ENCODE measurements at regions not wholly inside any gene's neighbourhood (a gene's known extent, or its start where the extent isn't known, plus 50 kb on each side); places are given as distances from the start of the nearest gene placed in this dataset.

DNA sequence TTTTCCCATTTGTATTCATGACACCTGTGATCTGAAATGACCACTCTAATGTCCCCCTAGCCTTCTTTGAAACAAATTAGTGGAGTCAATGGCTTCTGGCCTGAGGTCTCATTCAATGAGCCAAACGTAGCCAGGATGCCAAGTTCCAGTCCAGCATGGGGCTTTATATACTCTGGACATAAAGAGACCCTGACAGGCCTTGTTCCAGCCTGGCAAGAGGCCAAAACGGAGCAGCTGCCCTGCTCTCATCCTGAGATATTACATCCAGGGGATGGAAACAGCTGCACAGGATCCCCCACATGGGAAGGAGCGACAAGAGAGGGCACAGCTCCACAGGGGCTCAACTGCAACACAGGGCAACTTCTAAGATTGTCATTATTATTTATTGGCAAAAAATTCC is 437.8 kb downstream of the CDH26 start:
- no peak for DNase-seq

- DNase-seq: no peak
Observed at GRCh38 chr20:60400567-60400966, 442.3 kb downstream of the CDH26 start.

GRCh38 chr20:60402189-60403058 is 444.2 kb downstream of the CDH26 start:
- DNase-seq: no peak

DNA sequence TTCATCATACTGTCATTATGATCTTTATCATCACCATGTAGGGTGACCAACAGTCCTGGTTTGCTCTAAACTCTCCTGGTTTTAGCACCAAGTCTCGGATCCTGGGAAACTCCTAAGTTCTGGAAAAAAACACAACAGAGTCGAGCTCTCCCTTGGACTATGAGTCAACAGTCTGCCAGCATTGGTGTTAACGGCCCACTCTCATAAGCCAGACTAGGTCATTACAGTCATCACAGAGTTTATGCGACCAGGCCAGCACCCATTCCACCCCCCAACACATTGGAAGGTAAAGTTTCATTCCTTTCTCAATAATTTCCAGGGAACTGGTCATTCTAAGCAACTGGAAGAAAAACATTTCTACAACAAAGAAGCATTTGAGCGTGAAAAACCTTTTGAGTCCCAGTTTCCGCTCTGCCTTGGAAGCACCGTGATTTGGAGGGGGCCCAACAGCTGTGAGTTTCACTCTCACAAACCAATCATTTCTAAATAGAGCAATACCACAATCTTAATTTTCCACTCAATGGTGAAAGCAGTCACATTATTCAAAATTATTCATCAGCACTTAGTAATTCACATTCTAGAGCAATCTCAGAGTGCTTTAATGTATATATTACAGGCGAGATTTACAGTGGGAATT is 445.0 kb downstream of the CDH26 start:
- DNase-seq: no peak

DNA sequence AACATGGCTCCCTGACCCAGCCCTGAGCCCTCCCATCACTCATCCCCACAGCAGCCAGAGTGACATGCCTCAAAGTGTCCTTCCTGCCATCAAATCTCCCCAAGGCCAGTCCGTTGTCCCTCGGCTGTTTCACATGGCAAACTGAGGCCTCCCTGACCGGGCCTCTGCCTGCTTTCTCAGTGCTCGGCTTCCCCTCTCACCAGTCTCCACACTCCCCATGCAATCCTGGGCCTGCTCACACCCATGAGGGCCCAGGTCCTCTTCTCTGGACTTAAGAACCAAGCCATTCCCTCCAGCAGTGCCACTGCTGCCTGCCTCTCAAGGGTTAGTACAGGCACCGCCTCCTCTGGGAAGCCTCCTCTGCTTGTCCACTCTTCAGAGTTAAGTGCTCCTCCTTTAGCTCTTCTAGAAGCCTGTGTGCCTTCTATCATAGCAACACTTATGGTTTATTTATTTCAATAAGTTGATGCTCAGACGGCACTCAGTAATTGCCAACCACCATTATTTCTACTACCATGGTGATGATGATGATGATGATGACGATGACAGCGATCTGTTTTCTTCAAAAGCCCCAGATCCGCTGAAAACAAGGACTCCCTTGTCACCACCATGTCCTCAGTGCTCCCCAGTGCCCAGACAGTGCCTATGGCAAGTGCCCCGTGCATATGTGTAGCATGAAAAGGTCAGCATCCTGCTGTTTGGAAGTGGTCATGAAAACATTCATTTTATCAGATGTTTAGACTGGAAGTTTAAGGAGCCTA is 449.0 kb downstream of the CDH26 start:
- no peak for DNase-seq

DNA sequence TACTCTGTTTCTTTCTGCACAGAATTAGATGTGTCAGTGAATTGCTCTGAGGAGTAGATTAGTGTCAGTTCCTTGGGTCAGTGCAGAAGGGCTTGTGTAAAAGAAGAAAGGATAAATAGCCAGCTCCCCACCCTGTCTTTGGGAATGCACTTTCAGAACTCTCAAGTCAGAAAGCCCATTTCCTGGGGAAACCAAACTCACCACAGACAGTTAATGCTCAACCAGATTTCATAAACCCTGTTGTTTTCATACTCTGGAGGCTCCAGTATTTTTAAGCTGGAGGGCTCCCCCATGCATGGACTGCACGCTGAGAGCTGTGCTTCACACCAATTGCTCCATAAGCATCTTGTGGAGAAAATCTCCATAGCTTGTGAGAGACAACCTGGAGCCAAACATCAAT is 449.7 kb downstream of the CDH26 start:
- no peak for DNase-seq

DNA sequence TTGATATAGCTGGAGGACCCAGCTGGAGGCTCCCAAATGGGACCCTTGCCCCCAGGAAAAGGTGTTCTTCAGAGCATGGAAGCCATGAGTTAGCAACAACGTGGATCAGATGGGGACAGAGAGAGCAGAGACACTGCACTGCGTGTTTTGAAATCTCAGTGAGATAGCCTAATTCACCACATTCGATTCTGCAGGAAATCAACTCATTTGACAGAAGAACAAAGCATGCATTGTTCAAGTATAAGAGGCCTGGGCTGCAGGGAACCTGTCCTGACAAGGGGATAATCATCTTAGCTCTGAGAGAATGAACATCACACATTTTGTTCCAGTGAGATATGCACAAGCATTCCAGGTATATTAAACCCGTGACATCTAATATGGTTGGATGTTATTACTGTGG is 450.2 kb downstream of the CDH26 start:
- DNase-seq: no peak

GRCh38 chr20:60410618-60411264 is 452.5 kb downstream of the CDH26 start:
- no peak for DNase-seq

- DNase-seq: no peak
Observed at GRCh38 chr20:60411813-60412212, 453.6 kb downstream of the CDH26 start.

- no peak for DNase-seq
Observed at GRCh38 chr20:60420676-60421229, 462.5 kb downstream of the CDH26 start.

DNA sequence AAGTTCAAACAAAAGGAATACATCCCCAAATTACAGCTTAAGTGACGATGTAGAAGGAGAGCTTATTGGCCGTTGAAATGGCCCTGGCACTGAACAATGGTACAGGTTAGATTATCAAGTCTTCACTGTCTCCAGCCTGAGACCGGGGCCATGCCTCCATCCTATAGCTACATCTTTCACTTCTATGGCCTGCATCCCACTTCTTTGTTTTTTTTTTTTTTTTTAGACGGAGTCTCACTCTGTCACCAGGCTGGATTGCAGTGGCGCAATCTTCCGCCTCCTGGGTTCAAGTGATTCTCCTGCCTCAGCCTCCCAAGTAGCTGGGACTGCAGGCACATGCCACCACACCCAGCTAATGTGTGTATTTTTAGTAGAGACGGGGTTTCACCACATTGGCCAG is 464.6 kb downstream of the CDH26 start:
- no peak for DNase-seq

DNA sequence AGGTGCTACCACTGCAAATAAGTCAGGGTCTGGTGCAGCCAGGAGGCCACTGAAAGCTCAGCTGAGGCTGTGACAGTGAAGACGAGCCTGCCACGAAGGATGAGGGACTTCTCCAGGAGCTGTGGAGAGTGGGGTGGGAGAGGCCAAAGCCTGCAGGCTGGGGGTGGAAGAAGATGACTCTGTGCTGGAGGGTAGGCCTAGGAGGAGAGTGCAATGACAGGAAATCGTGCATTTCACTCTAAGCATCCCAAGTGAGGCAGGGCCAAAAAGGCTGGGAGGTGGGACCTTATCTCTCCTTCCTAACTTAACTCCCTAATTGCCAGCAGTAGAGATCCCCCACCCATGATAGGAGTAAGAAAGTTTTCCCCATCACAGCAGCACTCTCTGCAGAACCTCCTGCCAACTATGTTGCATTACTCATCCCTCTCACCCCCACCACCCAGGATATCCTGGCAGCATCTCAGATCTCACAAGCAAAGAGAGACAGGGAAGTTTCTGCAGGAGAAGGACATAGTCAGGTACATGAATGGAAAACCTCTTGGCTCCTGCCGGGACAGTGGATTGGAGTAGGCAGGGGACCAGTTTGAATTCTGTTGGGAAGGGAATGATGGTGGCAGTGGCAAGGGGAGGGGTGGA is 466.2 kb downstream of the CDH26 start:
- no peak for DNase-seq

GRCh38 chr20:60427516-60427915 is 469.3 kb downstream of the CDH26 start:
- DNase-seq: no peak

DNA sequence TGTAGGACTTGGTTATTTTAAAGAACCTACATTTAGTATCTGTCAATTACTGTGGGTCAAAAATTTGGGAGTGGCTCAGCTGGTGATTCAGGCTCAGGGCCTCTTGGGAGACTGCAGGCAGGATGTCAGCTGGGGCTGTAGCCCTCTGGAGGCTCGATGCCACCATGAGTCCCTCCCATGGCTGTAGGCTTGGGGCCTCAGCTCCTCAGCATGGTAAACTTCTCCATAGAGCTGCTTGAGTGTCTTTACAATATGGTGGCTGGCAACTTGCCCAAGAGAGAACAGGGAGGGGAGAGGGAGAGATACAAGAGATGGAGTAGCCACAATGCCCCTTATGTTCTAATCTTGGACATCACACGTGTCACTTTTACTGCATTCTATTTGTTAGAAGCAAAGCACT is 470.4 kb downstream of the CDH26 start:
- DNase-seq: no peak

DNA sequence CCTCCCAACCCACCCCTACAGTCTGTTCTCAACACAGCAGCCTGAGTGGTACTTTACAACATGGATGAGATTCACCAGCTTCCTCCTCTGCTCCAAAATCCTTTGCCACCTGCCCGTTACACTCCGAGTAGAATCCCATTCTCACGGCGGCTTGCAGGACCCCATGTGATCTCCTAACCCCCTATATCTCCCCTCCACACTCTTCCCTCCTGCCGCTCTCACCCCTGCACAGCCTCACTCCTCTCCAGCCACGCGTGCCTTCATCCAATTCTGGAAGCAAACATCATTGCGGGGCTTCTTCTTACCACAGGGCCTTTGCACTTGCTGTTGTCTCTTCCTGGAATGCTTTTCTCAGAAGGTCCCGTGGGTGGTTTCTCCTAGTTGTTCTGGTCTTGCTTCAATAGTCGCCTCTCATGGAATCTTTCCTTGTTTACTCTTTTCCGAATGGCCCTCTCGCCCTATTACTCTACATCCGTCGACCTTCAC is 472.3 kb downstream of the CDH26 start:
- DNase-seq: no peak

- DNase-seq: no peak
Observed at GRCh38 chr20:60431349-60431748, 473.1 kb downstream of the CDH26 start.

GRCh38 chr20:60437418-60437817 is 479.2 kb downstream of the CDH26 start:
- DNase-seq: no peak

- no peak for DNase-seq
Observed at GRCh38 chr20:60446267-60447111, 488.3 kb downstream of the CDH26 start.

DNA sequence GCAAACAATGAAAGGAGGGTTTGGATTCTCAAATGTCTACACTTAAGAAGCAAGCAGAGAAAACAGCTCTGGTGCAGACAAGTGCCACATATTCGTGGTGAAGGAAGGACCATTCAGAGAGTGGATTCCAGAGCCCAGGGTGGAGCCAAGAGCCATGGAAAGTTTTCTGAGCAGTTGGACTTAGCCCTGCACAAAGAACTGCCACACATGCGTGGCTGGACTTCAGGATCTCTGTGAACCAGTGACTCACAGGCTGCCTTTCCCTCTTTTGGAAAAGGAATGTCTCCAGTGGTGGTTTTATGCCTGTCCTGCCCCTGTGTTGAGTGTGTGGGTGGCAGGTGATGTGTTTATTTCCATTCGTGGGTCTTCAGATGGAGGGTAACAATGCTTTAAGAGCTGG is 489.5 kb downstream of the CDH26 start:
- no peak for DNase-seq

DNA sequence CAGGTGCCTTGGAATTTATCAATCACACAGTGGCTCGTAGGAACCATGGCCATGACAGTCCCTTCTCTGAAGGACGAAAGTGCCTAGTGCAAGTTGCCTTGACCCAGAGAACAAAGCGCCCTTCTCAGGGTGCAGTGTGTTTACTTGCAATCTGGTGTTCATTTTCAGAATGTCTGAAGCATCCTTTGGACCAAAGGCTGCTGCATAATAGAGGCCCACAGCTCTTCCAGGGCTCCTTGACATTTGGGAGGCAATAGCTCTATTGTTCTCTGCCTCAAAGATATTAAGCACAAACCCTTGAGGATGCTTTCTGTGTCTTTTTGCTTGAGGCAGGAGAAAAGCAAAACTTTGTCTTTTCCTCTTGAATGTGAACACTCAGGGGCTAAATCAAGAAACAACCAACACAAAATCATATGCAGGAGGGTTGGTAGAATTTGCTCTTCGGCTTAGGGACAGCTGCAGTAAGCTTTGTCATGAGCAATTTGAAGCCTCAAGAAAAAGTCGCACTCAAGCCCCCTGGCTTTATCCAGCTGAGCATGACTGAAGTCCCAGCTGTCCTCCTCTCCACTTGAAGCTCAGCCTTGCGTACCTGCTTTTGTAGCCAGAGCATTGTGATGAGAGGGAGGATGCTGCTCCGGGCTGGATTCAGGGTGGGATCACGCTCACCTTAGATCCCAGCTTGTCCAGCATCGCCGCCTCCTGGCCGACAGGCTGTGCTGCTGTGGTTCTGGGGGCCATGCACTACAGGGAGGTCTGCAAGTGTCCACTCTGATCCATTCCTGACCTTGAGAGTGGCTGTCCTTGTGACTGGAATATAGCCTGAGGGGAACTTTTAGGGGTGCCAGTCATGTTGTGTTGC is 495.4 kb downstream of the CDH26 start:
- DNase-seq: no peak

Measured in activated CD4-positive, CD25-positive, alpha-beta regulatory T cell (primary cell).